ENCODE measurements at regions not wholly inside any gene's neighbourhood (a gene's known extent, or its start where the extent isn't known, plus 50 kb on each side); places are given as distances from the start of the nearest gene placed in this dataset.
"Not testable (repeated sequence)": the region's sequence is repeated elsewhere in the genome, so short reads cannot be mapped to it uniquely, and the experiment has no call there.

GRCh38 chr3:27629366-27629765, 92.8 kb downstream of the EOMES start:
- no peak for DNase-seq (ENCODE audit: low spot score)

- DNase-seq (ENCODE audit: low spot score), result no peak
These were observed 93.9 kb downstream of the EOMES start for GRCh38 chr3:27628026-27628750.

- no peak for DNase-seq (ENCODE audit: low spot score)
These were observed 95.5 kb downstream of the EOMES start for GRCh38 chr3:27626596-27627118.

GRCh38 chr3:27625864-27626263, 96.3 kb downstream of the EOMES start:
- no peak for DNase-seq (ENCODE audit: low spot score)

GRCh38 chr3:27623085-27623753, 98.9 kb downstream of the EOMES start:
- DNase-seq (ENCODE audit: low spot score), result no peak

GRCh38 chr3:27617552-27617951, 104.6 kb downstream of the EOMES start:
- no peak for DNase-seq (ENCODE audit: low spot score)

GRCh38 chr3:27616031-27616430, 106.1 kb downstream of the EOMES start:
- DNase-seq (ENCODE audit: low spot score), result no peak

- no peak for DNase-seq (ENCODE audit: low spot score)
These were observed 106.6 kb downstream of the EOMES start for GRCh38 chr3:27615555-27615954.

- DNase-seq (ENCODE audit: low spot score), result no peak
These were observed 107.5 kb downstream of the EOMES start for GRCh38 chr3:27614592-27614991.

- DNase-seq (ENCODE audit: low spot score), result no peak
These were observed 108.2 kb downstream of the EOMES start for GRCh38 chr3:27613846-27614500.

GRCh38 chr3:27610800-27611525, 111.2 kb downstream of the EOMES start:
- DNase-seq (ENCODE audit: low spot score), result no peak

- DNase-seq (ENCODE audit: low spot score), result no peak
These were observed 114.8 kb downstream of the EOMES start for GRCh38 chr3:27607370-27607769.

GRCh38 chr3:27606537-27606936, 115.6 kb downstream of the EOMES start:
- no peak for DNase-seq (ENCODE audit: low spot score)

- not testable (repeated sequence) for DNase-seq (ENCODE audit: low spot score)
These were observed 117.1 kb upstream of the SLC4A7 start for GRCh38 chr3:27601311-27601710.

GRCh38 chr3:27599741-27600140, 115.6 kb upstream of the SLC4A7 start:
- DNase-seq (ENCODE audit: low spot score), result not testable (repeated sequence)

- DNase-seq (ENCODE audit: low spot score), result no peak
These were observed 112.7 kb upstream of the SLC4A7 start for GRCh38 chr3:27596921-27597320.

GRCh38 chr3:27596334-27596841, 112.2 kb upstream of the SLC4A7 start:
- no peak for DNase-seq (ENCODE audit: low spot score)

GRCh38 chr3:27594096-27594690, 110.0 kb upstream of the SLC4A7 start:
- no peak for DNase-seq (ENCODE audit: low spot score)

GRCh38 chr3:27593173-27593572, 109.0 kb upstream of the SLC4A7 start:
- DNase-seq (ENCODE audit: low spot score), result no peak

- no peak for DNase-seq (ENCODE audit: low spot score)
These were observed 107.4 kb upstream of the SLC4A7 start for GRCh38 chr3:27591312-27592210.

Data from left forelimb (tissue), 1 donor.